ENCODE measurements at regions not wholly inside any gene's neighbourhood (a gene's known extent, or its start where the extent isn't known, plus 50 kb on each side); places are given as distances from the start of the nearest gene placed in this dataset.

DNA sequence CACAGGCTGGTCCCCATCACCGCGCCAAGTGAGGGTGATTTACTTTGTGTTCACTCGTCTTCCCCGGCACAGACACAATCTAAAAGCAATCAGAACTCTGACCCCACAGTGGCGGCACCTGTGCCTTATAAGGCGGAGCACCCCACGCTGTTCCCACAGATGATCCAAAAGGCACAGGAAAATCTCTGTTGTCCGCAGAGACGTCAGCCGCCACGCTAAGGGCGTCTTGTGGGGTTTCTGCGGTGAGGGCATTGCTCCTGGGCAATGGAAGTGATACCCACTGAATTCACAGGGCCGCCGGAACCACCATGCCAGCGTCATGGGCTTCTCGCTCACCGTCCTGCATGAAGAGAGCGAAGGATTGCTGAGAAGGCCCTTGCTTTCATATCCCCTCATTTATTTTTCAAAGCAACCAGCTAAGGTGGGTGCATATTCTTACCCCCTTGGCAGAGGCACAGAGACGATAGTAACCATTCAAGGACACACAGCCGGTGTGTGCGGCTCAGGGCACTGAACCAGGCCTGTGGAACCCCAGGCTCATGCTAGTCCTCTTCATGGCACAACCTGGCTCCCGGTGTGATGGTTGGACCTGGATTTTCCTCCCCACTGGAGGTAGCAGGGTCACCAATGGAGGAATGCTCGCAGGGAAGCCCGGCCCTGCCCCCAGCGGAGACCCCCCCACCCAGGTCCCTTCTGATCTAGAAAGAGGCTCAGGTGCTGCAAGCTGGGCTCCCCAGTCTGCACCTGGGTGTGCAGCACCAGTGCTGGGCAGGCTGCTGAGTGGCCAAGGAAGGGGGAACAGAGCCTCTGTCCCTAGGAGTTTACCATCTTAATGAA is 279.0 kb downstream of the TCERG1L start:
- H3F3A ChIP-seq (ENCODE audit: insufficient read depth, low read length), result no peaks in the 10 kb centered on the region
- H3K27me3 ChIP-seq (ENCODE audit: insufficient read depth, low read length), result no peaks in the 10 kb centered on the region
- no peak overlapping the region for H3K4me3 ChIP-seq (ENCODE audit: low read depth, low read length, poor library complexity, severe bottlenecking)
- no peaks in the 10 kb centered on the region for H3K9me3 ChIP-seq (ENCODE audit: low read length)
- no peaks in the 10 kb centered on the region for H3K9me2 ChIP-seq (ENCODE audit: low read depth, low read length)
- H3K4me1 ChIP-seq (ENCODE audit: insufficient read depth, low read length, severe bottlenecking), result no peaks in the 10 kb centered on the region
- H3K4me2 ChIP-seq (ENCODE audit: low read length), result no peak overlapping the region
- no peak overlapping the region for H3K9ac ChIP-seq (ENCODE audit: low read length)
- no peak for TF ChIP-seq EZH2 (IDR thresholded peaks at IDR 0.05; ENCODE audit: borderline replicate concordance, low read length)
- TF ChIP-seq, protein P1, sequence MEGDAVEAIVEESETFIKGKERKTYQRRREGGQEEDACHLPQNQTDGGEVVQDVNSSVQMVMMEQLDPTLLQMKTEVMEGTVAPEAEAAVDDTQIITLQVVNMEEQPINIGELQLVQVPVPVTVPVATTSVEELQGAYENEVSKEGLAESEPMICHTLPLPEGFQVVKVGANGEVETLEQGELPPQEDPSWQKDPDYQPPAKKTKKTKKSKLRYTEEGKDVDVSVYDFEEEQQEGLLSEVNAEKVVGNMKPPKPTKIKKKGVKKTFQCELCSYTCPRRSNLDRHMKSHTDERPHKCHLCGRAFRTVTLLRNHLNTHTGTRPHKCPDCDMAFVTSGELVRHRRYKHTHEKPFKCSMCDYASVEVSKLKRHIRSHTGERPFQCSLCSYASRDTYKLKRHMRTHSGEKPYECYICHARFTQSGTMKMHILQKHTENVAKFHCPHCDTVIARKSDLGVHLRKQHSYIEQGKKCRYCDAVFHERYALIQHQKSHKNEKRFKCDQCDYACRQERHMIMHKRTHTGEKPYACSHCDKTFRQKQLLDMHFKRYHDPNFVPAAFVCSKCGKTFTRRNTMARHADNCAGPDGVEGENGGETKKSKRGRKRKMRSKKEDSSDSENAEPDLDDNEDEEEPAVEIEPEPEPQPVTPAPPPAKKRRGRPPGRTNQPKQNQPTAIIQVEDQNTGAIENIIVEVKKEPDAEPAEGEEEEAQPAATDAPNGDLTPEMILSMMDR (IDR thresholded peaks at IDR 0.05; ENCODE audit: low read length), result no peak
- no peak overlapping the region for H3K27ac ChIP-seq (ENCODE audit: low read depth, low read length, poor library complexity, severe bottlenecking)
- no peak overlapping the region for H2AFZ ChIP-seq (ENCODE audit: low read length)
- H3K36me3 ChIP-seq (ENCODE audit: insufficient read depth, low read length), result no peaks in the 10 kb centered on the region
- no peaks in the 10 kb centered on the region for H4K20me1 ChIP-seq (ENCODE audit: insufficient read depth, low read length)
- H3K79me2 ChIP-seq (ENCODE audit: insufficient read depth, low read length), result no peaks in the 10 kb centered on the region

DNA sequence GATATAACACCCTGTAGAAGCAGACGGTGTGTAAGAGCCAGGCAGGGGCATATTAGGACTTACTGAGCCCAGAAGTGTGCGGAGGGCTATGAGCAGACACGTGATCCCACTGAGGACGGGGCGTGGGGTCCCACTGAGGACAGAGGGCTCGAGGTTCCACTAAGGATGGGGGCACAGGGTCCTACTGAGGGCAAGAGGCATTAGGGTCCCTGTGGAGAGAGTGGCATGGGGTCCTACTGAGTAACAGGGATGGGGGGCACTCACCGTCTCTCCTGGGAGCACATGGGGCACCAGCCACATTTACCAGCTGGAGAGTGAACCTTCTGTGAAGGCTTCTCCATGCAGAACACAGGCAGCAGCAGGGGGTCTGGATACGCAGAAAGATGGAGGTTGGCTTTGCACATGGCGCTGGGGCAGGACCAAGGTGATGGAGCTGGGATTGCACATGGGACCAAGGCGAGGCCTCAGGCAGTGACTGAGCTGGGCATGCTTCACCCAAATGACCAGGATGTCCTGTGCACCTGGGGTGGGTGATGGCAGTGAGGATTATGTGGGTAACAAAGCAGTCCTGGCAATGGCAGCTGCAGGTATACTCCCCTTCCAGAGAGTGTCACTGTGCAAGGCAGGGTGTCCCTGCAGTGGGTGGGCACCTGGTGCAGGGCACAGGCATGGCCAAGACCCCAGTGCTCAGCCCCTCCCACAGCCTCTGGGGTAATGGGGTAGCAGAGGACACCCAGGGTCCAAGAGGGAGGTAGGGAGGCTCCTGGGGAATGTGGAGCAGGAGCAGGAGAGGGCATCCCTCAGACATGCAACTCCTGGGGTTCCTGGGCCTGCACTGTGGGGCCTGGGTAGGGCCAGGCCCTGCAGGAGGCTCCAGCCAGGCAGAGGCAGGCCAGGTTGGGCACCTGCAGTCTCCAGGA is 278.1 kb downstream of the TCERG1L start:
- no peak overlapping the region for H3K9ac ChIP-seq (ENCODE audit: low read length)
- H3K4me1 ChIP-seq (ENCODE audit: insufficient read depth, low read length, severe bottlenecking), result no peaks in the 10 kb centered on the region
- H3K4me2 ChIP-seq (ENCODE audit: low read length), result no peak overlapping the region
- H3K4me3 ChIP-seq (ENCODE audit: low read depth, low read length, poor library complexity, severe bottlenecking), result no peak overlapping the region
- H3K9me2 ChIP-seq (ENCODE audit: low read depth, low read length), result no peaks in the 10 kb centered on the region
- H2AFZ ChIP-seq (ENCODE audit: low read length), result no peak overlapping the region
- H4K20me1 ChIP-seq (ENCODE audit: insufficient read depth, low read length), result no peaks in the 10 kb centered on the region
- TF ChIP-seq EZH2 (IDR thresholded peaks at IDR 0.05; ENCODE audit: borderline replicate concordance, low read length), result no peak
- TF ChIP-seq, protein P1 (IDR thresholded peaks at IDR 0.05; ENCODE audit: low read length), result no peak
- H3K79me2 ChIP-seq (ENCODE audit: insufficient read depth, low read length), result no peaks in the 10 kb centered on the region
- H3F3A ChIP-seq (ENCODE audit: insufficient read depth, low read length), result no peaks in the 10 kb centered on the region
- H3K27me3 ChIP-seq (ENCODE audit: insufficient read depth, low read length), result no peaks in the 10 kb centered on the region
- no peaks in the 10 kb centered on the region for H3K9me3 ChIP-seq (ENCODE audit: low read length)
- no peak overlapping the region for H3K27ac ChIP-seq (ENCODE audit: low read depth, low read length, poor library complexity, severe bottlenecking)
- H3K36me3 ChIP-seq (ENCODE audit: insufficient read depth, low read length), result no peaks in the 10 kb centered on the region

DNA sequence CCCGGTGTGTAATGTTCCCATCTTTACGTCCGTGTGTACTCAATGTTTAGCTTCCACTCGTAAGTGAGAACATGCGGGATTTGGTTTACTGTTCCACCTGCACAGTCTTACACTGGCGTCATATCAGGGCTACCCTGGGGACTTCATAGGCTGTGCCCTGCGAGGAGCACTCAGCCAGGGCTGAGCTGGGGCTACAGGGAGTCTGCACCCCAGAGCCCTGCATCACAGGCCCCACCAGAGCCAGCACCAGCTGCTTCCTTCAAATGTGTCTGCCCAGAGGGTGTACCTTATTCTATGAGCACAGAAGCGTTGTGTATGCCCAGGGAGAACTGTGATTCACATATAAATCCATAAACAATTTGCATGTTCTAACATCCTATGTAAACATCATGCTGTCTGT is 277.1 kb downstream of the TCERG1L start:
- TF ChIP-seq EZH2 (IDR thresholded peaks at IDR 0.05; ENCODE audit: borderline replicate concordance, low read length), result no peak
- TF ChIP-seq, protein P1 (IDR thresholded peaks at IDR 0.05; ENCODE audit: low read length), result no peak
- no peaks in the 10 kb centered on the region for H3K9me3 ChIP-seq (ENCODE audit: low read length)
- no peaks in the 10 kb centered on the region for H3K9me2 ChIP-seq (ENCODE audit: low read depth, low read length)
- H3K4me3 ChIP-seq (ENCODE audit: low read depth, low read length, poor library complexity, severe bottlenecking), result no peak overlapping the region
- H3K27me3 ChIP-seq (ENCODE audit: insufficient read depth, low read length), result no peaks in the 10 kb centered on the region
- no peaks in the 10 kb centered on the region for H3K4me1 ChIP-seq (ENCODE audit: insufficient read depth, low read length, severe bottlenecking)
- no peak overlapping the region for H2AFZ ChIP-seq (ENCODE audit: low read length)
- H3K79me2 ChIP-seq (ENCODE audit: insufficient read depth, low read length), result no peaks in the 10 kb centered on the region
- H3K27ac ChIP-seq (ENCODE audit: low read depth, low read length, poor library complexity, severe bottlenecking), result no peak overlapping the region
- no peak overlapping the region for H3K4me2 ChIP-seq (ENCODE audit: low read length)
- H3K9ac ChIP-seq (ENCODE audit: low read length), result no peak overlapping the region
- no peaks in the 10 kb centered on the region for H3K36me3 ChIP-seq (ENCODE audit: insufficient read depth, low read length)
- H3F3A ChIP-seq (ENCODE audit: insufficient read depth, low read length), result no peaks in the 10 kb centered on the region
- no peaks in the 10 kb centered on the region for H4K20me1 ChIP-seq (ENCODE audit: insufficient read depth, low read length)
